ENCODE measurements at regions not wholly inside any gene's neighbourhood (a gene's known extent, or its start where the extent isn't known, plus 50 kb on each side); places are given as distances from the start of the nearest gene placed in this dataset.
A peak's percentile ranks its signal among the peaks of the same experiment; 100 is the strongest.

DNA sequence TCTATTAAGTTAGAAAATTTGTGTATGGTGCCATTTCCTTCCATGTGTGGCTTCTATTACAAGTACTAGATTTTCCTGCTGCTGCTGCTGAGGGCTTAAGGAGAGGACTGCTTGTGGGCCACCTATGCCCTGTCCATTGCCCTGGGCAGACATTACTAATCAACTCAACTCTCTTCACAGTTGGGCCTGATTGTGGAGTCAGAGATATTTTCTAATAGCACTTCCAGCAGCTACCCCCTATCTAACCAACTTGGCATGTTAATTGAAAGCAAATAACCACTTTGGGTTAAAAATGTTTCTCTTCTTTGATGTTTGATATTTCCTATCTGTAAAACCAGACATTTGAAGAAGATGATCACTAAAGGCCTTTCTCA, 242.0 kb downstream of the EDEM1 start:
- no peak for DNase-seq

DNA sequence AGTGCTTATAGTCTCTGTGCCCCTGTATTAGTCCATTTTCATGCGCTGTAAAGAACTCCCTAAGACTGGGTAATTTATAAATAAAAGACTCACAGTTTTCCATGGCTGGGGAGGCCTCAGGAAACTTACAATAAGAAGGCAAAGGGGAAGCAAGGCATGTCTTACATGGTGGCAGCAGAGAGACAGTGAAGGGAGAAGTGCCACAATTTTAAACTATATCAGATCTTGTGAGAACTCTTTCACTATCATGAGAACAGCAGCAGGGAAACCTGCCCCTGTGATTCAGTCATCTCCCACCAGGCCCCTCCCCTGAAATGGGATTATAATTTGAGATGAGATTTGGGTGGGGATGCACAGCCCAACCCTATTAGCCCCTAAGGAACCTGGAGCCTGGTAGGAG, 243.2 kb downstream of the EDEM1 start:
- no peak for DNase-seq

DNA sequence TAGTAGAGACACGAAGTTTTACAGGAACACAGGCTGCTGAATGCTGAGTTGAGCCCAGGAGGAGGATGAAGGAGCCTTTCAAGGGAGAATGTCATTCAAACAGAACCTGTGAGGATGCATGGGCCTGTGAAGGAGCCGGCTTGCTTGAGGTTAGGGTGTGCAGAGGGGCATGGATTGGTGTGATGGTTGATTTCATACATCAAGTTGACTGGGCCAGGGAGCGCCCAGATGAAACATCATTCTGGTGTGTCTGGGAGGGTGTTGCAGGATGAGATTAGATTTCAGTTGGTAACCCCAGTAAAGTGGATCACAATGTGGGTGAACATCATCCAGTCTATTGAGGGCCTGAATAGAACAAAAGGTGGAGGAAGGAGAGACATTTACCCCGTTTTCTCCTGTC, 243.6 kb downstream of the EDEM1 start:
- DNase-seq, result no peak

DNA sequence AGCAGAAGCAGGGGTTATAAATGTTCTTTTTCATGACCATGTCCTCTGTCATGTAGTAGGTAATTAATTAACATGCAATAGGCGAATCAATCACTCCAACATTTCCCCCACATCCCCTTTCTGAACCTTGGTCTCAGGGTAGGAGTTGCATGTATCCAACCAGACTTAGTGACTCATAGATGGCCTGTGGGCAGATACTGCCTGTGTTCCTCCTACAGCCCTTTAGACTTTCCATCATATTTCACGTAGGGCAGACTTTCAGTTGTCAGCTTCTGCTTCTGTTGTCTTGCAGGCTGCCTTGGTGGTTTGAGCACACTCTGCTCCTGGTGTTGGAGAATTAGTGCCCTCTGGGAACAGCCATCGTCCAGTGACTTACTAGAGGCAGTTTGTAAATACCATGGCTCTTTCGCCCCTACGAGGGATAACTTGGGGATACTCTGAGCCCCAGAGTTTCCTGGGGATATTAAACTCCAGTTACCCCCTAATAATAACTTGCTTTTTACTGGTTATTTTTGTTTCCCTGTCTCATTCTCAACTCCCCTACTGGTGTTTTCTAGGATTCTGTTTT, 244.4 kb downstream of the EDEM1 start:
- no peak for DNase-seq

DNA sequence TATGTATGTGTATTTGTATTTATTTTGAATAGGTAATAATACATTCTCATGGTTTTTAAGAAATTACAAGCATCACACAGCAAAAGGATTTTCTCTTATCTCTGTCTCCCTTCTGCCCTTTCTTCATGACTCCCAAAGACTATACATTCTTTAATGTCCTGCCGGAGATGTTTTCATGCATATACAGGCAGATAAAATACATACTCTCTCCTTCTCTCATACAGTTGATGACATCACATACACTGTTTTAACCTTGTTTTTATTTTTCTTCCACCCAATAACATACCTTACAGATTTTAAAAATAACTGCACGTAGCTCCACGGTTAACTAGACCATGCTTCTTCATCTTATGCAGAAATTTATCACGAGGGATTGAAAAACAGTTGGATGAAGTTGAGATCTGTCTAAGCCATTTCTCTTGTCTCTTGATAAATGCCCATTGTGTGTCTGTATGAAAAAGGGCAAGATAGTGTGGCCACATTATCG, 249.8 kb downstream of the EDEM1 start:
- DNase-seq, result no peak

DNA sequence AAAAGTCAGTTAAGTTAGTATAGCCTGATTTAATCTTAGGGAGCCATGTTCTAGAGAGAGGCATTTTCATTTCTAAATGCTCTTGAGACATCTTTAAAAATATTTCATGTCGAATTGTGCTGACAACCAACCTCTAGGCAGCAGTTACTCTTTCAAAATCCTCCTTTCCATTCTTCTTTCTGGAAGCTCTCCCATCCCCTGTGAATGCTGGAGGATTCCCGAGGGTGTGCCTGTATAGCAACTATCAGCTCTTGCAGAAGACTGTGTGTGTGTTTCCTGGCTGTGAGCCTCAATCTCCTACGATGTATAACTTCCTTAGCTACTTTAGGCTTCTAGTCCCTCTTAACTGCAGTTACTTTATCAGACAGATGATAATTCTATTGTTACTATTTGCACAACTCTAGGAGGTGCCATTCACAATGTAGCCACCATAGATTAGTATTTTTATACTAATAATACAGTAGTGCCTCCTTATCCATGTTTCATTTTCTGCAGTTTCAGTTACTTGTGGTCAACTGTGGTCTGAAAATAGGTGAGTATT, 250.3 kb downstream of the EDEM1 start:
- DNase-seq, result no peak

DNA sequence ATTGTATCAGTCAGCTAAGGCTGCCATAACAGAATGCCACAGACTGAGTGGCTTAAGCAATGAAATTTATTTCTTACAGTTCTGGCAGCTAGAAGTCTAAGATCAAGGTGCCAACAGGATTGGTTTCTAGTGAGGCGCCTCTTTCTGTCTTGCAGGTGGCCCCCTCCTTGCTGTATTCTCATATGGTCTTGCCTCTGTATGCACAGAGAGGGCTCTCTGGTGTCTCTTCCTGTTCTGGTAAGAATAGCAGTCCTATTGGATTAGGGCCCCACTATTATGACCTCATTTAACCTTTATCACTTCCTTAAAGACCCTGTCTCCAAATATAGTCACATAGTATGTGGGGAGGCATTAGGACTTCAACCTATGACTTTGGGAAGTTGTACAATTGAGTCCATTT, 253.9 kb downstream of the EDEM1 start:
- DNase-seq, result no peak

DNA sequence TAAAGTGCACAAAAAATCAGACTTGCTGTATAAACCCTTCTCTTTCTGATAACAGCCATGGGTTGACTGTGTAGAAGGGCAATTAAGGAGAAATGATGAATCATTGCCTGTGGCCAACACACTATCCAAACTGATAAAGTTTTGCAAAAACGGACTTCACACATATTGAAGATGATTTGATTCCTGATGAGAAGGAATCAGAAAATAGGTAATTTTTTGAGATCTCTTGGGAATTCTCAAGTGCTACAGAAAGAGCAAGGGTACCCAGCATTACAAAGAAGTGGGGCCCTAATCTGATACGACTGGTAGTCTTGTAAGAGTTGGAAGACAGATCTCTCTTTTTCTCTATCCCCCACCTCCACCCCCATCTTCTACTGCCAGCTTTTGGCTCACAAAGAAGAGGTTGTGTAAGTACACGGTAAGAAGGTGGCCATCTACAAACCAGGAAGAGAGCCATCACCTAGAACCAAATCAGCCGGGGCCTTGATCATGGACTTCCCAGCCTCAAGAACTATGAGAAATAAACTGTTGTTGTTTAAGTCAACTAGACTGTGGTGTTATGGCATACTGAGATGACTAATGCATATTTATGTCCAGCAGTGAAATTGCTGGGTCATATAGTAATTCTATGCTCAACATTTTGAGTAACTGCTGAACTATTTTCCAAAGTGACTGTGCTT, 254.7 kb downstream of the EDEM1 start:
- no peak for DNase-seq

DNA sequence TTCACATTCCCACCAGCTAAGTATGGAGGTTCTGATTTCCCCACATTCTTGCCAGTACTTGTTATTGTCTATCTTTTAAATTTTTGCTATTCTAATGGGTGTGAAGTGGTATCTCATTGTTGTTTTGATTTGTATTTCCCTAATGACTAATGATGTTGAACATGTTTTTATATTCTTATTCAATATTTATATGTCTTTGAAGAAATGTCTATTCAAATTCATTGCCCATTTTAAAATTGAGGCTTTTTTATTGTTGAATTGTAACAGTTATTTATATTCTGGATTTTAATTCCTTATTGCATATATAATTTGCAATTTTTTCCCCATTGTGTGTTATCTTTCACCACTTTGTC, 255.3 kb downstream of the EDEM1 start:
- no peak for DNase-seq

DNA sequence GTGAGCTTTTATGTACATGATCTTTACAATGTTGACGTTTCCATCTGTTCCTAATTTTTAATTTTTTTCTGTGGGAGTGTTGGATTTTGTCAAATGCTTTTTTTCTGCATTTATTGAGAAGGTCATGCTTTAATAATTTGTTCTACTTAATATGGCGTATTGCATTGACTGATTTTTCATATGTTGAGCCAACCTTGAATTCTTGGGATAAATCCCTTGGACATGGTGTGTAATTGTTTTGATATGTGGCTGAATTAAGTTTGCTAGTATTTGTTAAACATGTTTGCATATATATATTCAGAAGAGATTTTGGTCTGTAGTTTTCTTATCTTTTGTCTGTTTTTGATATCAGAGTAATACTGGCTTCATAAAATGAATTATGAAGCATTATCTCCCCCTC, 256.7 kb downstream of the EDEM1 start:
- DNase-seq, result no peak

DNA sequence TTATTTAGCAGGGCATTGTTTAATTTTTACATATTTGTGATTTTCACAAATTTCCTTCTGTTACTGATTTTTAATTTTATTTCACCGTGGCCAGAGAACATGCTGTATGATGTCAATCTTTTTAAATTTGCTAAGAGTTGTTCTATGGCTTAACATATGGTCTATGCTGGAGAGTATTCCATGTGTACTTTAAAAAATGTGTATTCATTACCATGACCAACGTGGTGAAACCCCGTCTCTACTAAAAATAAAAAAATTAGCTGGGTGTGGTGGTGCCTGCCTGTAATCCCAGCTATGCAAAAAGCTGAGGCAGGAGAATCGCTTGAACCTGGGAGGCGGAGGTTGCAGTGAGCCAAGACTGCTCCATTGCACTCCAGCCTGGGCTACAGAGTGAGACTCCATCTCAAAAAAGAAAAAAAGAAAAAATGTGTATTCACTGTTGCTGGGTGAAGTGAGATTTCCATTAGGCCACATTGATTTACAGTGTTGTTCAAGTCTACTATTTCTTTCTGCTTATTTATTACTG, 258.2 kb downstream of the EDEM1 start:
- DNase-seq, result no peak

DNA sequence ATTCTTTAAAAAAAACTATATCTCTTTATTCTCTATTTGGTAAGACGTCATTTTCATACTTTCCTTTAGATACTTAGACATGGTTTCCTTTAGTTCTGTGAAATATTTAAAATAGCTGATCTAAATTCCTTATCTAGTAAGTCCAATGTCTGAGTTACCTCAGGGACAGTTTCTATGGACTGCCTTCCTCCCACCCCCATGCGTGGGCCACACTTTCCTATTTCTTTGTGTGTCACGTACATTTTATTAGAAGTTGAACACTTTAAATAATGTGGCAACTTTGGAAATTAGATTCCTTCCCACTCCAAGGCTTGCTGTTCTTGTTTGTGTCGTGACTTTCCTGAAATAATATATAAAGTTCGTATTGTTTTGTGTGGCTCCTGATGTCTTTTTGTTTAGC, 260.7 kb downstream of the EDEM1 start:
- DNase-seq, result no peak

DNA sequence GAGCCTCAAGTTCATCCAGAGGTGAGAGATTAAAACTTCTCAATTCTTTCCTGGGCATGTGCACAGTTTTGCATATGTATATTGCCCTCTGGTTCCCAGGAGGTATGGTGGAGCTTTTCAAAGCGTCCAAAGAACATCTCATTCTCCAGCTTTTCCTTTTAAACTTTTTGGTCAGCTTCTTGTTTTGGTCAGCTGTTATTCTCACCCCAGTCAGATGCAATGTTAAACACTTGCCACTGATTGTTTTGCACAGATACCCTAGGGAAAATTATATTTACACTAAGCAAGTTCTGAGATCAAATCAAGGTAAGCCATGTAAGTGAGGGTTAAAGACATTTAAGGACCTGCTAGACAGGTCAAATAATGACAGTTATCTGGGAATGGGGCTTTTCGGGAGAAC, 261.3 kb downstream of the EDEM1 start:
- no peak for DNase-seq

DNA sequence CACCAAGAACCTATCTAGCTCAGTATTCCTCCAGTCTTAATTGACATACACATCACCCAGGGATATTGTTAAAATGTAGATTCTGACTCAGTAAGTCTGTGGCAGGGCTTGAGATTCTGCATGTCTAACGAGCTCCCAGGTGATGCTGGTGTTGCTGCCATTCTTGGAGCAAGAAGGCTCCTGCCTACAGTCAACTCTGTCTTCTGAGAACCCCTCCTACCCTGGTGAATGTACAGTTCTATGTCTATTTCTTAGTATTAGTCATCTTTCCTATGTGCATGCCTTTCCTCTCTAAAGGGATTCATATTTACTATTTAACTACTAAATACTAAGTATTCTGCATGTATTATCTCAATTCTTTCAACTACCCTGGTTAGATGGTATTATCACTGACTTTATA, 268.7 kb downstream of the EDEM1 start:
- no peak for DNase-seq

DNA sequence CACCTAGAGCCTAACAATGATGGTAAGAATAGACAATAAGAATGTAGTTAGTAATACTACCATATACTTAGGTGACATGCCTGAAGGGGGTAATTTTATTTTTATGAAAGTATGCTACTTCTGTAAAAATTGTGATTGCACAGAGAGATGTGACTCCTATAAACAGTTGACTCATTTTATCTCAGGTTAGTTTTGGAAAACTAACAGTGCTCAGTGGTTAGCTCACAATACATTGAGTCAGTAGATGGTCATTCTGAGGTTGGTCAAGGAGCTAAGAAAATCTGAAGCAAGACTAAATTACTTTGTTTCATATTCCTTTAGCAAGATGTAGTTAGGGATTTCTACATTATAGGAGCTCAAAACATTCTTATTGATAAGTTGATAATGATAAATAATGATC, 271.0 kb downstream of the EDEM1 start:
- DNase-seq, result no peak

DNA sequence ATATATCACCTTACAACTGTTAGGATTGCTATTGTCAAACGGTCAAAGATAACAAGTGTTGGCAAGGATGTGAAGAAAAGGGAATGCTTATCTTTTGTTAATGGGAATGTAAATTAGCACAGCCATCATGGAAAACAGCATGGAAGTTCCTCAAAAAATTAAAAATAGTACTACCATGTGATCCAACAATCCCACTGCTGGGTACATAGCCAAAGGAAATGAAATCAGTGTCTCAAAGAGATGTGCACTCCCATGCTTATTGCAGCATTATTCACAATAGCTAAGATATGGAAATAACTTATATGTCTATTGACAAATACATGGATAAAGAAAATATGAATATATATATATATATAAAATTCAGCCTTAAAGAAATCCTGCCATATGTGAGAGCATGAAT, 274.6 kb downstream of the EDEM1 start:
- DNase-seq, result no peak

DNA sequence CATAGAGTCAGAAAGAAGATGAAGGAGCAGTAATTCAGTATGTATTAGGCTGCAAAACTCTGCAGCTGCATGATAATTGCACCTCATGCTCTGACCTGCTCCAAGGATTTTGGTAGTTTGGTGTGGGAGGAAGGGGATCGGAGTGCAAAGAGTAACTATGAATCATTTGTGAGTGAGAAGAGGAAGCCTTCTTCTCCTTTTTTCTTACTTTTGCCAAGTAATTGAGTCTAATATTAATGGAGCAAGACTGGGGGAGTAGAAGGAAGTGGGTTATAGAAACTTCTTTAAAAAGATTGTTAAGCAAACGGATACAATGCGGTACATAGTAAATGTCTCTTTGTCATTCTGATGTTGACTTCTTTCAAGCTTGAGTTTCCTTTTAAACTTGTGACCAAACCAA, 276.5 kb downstream of the EDEM1 start:
- DNase-seq, result no peak

DNA sequence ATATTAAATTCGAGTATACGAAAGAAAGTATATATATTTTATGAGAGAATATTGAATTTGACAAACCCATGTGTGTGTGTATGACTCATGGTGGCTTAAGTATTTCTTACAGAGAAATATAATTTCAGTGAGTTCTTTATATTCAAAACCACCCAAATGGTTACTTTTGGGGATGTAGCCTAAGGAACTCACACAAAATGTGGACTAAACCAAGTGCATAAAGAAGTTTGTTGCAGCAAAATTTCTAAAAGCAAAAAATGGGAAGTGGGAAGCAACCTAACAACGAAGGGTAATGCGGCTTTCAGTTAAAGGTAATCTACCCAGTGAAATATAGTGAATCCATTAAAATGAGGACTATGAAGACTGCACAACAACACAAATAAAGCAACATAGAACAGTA, 277.1 kb downstream of the EDEM1 start:
- DNase-seq, result no peak

DNA sequence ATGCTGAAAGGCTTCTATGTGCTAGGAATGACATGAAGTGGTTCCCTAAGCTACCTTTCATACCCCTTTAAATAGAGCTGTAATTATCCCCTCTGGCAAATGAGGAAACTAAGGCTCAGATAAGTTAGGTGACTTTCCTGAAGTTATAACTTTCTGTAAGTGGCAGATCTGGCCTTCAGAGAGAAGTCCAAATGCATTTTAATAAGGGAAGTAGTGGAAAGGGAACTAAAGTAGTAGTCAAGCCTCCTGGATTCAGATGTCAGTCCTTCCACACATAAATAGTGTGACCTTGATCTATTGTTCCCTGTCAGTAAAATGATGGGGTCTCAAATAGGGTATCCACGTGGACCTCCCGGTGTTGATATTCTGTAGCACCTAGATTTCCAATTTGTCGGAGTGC, 277.7 kb downstream of the EDEM1 start:
- DNase-seq, result no peak

DNA sequence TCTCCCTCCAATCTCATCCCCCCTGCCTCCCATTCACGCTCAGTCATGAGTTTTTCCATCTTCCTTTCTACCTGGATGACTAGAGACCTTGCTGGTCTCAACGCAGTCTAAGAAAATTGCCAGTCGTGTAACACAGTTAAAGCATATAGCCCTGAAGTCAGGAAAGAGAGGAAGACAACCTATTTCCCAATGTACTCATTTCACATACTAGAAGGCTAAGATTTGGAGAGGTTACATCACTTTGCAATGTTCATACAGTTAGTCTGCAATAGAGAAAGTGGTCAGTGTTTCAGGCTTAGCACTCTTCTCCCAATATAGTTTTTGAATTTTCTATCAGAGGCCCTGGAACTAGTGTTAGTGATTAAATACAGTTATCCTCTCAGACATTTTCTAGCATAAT, 278.6 kb downstream of the EDEM1 start:
- DNase-seq, result no peak

DNA sequence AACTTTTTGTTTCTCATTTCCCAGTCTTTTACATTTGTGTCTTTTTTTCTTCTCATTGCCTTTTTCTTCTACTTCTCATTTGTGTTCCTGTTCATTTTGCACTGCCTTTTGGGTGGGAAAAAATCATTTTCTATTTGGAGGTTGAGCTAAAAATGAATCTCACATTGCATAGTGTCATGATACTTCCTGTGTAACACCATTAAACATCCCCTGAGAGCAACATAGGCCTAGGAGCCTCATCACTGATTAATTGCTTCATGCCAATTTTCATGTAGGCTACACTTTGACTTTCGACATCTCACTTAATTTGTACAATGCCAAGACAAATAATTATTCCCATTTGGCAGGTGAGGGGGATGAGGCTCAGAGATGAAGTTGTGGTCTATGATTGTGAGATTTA, 279.2 kb downstream of the EDEM1 start:
- DNase-seq, result no peak

DNA sequence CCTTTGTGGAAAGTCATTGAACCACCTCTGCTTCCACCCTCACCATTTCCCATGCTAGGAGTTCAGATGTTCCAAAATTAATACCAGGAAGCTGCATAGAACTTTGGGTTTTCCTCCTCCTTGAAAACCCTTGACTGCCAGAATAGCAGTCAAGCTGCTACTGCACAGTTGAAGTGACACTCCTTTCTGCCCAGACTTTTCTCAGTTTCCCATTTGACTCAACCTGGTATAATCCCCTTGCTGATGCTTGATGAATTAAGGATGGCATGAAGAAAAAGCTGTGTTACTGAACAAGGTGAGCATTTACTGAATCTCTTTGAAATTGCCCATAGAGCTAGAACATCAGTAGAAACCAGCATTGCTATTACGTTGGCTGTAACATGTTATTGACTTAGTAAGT, 286.0 kb downstream of the EDEM1 start:
- no peak for DNase-seq

DNA sequence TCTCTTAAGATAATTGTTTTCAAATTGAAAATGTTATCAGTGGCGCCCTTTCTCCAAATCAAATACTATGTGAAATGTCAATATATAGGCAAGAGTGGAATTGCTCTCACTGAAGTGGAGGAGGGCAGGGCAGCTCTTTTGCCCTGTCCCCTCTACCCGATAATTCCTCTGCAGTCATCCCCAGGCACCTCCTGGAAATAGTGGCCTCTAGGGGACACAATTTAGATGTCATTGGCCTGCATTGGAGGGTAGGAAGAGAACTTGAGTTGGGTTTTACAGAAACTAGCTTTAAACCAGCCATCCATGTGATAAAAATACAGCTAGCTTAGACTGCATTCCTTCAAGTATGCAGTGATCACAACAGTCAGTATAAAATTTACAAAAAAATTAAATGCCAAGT, 288.9 kb downstream of the EDEM1 start:
- no peak for DNase-seq

DNA sequence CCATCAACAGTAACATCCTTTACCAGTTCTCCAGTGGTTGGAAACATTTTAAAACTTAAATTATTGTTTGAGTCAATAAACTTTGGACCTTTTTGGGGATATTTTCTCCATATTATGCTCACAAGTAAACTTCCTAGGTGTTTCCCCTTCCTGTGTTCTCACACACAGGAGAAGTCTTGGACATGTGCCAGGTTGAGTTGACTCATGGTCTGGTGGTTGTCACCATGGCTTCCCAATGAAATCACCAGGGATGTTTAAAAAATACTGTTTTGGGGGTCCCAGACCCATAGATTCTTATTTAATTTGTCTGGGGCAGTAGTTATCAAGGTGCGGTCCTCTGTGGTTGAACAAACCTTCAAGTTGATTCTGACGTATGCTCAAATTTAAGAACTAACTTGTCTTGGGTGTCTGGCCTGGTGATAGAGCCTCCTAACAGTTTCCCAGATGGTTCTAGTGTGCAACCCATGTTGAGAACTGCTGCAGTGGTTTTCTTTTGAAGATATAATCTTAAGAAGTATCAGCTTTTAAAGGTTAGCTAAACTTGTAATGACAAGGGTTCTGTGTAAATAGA, 291.8 kb downstream of the EDEM1 start:
- DNase-seq, result peak; percentile 6

DNA sequence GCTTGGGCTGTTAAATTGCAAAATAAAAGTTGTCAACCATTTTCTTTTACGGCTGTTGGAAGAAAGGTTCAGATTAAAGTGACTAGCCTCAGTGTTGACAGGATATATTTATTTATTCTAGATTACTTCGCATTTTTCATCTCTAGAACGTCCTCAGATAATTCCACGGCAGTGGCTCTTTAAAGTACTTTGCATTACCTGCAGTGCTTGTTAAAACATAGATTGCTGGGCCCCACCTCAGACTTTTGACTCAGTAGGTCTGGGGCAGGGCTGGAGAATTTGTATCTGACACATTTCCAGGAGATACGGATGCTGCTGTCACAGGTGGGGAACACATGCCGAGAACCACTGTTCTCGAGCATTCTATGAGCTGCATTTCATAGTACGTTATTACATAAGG, 292.7 kb downstream of the EDEM1 start:
- no peak for DNase-seq

All from stimulated activated CD4-positive, alpha-beta T cell treated with anti-CD3 and anti-CD28 coated beads, Interleukin-1b, Interleukin-23, amount 100 ng/mL, for 48 hours (primary cell).